DND-41 (cell line): ENCODE measurements at regions not wholly inside any gene's neighbourhood (a gene's known extent, or its start where the extent isn't known, plus 50 kb on each side); places are given as distances from the start of the nearest gene placed in this dataset.

ENCODE experiments used
- ATAC-seq: fragments of 200-7000 bp; cut with Tn5 transposase; 3 replicates; pipeline ENCODE4 v1.9.1; 2021; ENCODE audit warnings: low read depth; ENCODE audit not compliant: insufficient read depth
- DNase-seq: peaks from one replicate; pipeline ENCODE4 v3.0.0-alpha.2; 2020
- H2AFZ ChIP-seq: 2 replicates; pipeline ENCODE4 v1.6.0; 2012; ENCODE audit warnings: low read depth, low read length
- H3K27ac ChIP-seq: 2 replicates; pipeline ENCODE4 v1.5.1; 2012; ENCODE audit warnings: low read length, inconsistent platforms
- H3K27me3 ChIP-seq: fragments of 200-600 bp; sonication (generic); 2 replicates; pipeline ENCODE4 v1.6.0; 2012; ENCODE audit warnings: low read length, mild to moderate bottlenecking, inconsistent platforms; ENCODE audit not compliant: insufficient read depth, poor library complexity
- H3K36me3 ChIP-seq: 2 replicates; pipeline ENCODE4 v1.5.1; 2012; ENCODE audit warnings: low read length, inconsistent platforms; ENCODE audit not compliant: insufficient read depth
- H3K4me1 ChIP-seq: 2 replicates; pipeline ENCODE4 v1.5.1; 2012; ENCODE audit warnings: mild to moderate bottlenecking, low read length; ENCODE audit not compliant: insufficient read depth
- H3K4me2 ChIP-seq: 2 replicates; pipeline ENCODE4 v1.6.0; 2012; ENCODE audit warnings: mild to moderate bottlenecking, moderate library complexity, low read length, inconsistent platforms; ENCODE audit not compliant: insufficient read depth
- H3K4me3 ChIP-seq, 2 experiments: fragments of 200-600 bp in 1 of 2; shearing (Covaris generic) in 1 of 2; 2 replicates each; pipeline ENCODE4 v1.5.1; 2012 to 2016; ENCODE audit warnings: inconsistent platforms in 2 of 2, low read length in 2 of 2, mild to moderate bottlenecking in 2 of 2, low read depth in 1 of 2, moderate library complexity in 1 of 2
- H3K79me2 ChIP-seq: 2 replicates; pipeline ENCODE4 v1.6.0; 2012; ENCODE audit warnings: low read length, inconsistent platforms; ENCODE audit not compliant: insufficient read depth
- H3K9ac ChIP-seq: 2 replicates; pipeline ENCODE4 v1.6.0; 2012; ENCODE audit warnings: low read depth, mild to moderate bottlenecking, inconsistent platforms, low read length, moderate library complexity
- H3K9me3 ChIP-seq: 2 replicates; pipeline ENCODE4 v1.5.1; 2012; ENCODE audit warnings: low read length, moderate library complexity, mild to moderate bottlenecking, inconsistent platforms; ENCODE audit not compliant: insufficient read depth, severe bottlenecking
- H4K20me1 ChIP-seq: 2 replicates; pipeline ENCODE4 v1.6.0; 2012; ENCODE audit warnings: low read length; ENCODE audit not compliant: insufficient read depth
- EZH2 ChIP-seq: IDR thresholded peaks from 3 replicates; pipeline ENCODE4 v1.6.1; 2012; ENCODE audit warnings: borderline replicate concordance, low read depth, mild to moderate bottlenecking, moderate library complexity, low read length, inconsistent platforms; ENCODE audit not compliant: severe bottlenecking
- TF ChIP-seq, protein P1 (sequence below): IDR thresholded peaks from 2 replicates; pipeline ENCODE4 v1.5.1; 2012; ENCODE audit warnings: borderline replicate concordance, low read length, moderate library complexity, mild to moderate bottlenecking; ENCODE audit not compliant: poor library complexity, severe bottlenecking; ENCODE audit errors: extremely low read depth

DNA sequence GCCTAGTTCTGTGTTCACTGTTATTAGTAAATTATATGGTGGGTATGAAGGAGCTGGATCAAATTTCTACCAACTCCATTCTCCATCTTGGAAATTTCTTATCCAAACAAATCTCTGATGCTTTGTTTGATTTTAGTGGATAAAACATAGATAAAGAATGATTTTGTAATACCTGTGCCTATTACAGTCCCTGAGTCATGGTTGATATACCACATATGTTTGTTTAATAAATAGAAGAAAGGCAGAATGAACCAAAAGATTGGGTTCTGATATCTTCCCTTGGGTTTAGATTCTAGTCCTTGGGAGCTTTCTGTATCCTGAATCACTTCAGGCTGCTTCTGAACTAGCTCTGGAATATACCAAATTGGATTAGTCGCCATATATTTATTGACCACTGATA is 203.6 kb downstream of the PDCD6IP start:
- no peaks in the 10 kb centered on the region for H3K27me3 ChIP-seq
- no peak for ATAC-seq
- no peak overlapping the region for H3K27ac ChIP-seq

DNA sequence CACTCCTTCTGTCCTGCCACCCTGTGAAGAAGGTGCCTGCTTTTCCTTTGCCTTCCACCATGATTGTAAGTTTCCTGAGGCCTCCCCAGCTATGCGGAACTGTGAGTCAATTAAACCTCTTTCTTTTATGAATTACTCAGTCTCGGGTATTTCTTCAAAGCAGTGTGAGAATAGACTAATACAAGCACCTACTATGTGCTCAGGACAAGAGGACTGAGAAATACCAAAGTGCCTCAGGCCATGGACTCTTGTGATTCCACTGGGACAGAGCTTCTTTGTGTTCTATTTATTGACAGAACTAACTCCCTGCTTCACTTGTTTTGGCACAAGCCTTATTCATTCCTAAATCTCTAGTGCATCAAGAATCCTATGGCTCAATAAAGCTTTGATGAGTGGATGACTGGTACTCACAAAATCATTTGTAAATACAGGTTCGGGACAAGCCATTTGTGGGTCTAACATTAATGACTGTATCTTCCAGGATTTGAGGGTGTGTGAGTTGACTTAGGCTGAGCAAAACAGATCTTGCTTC is 204.2 kb downstream of the PDCD6IP start:
- Histone ChIP-seq H3K4me3 (no peak overlapping the region), H3K4me1 (no peaks in the 10 kb centered on the region), H3K9ac (no peak overlapping the region), H2AFZ (no peak overlapping the region), H3K79me2 (no peaks in the 10 kb centered on the region), H3K9me3 (no peaks in the 10 kb centered on the region), H3K36me3 (no peaks in the 10 kb centered on the region), H3K27ac (no peak overlapping the region), H4K20me1 (no peaks in the 10 kb centered on the region), H3K27me3 (no peaks in the 10 kb centered on the region), H3K4me2 (no peak overlapping the region)
- ATAC-seq (no peak), DNase-seq (no peak)
- TF ChIP-seq EZH2 = no peak
- TF ChIP-seq, protein P1, sequence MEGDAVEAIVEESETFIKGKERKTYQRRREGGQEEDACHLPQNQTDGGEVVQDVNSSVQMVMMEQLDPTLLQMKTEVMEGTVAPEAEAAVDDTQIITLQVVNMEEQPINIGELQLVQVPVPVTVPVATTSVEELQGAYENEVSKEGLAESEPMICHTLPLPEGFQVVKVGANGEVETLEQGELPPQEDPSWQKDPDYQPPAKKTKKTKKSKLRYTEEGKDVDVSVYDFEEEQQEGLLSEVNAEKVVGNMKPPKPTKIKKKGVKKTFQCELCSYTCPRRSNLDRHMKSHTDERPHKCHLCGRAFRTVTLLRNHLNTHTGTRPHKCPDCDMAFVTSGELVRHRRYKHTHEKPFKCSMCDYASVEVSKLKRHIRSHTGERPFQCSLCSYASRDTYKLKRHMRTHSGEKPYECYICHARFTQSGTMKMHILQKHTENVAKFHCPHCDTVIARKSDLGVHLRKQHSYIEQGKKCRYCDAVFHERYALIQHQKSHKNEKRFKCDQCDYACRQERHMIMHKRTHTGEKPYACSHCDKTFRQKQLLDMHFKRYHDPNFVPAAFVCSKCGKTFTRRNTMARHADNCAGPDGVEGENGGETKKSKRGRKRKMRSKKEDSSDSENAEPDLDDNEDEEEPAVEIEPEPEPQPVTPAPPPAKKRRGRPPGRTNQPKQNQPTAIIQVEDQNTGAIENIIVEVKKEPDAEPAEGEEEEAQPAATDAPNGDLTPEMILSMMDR = no peak

More for the DNA sequence above, 203.6 kb downstream of the PDCD6IP start:
- no peak overlapping the region for H3K4me3 ChIP-seq
- no peaks in the 10 kb centered on the region for H3K79me2 ChIP-seq
- no peaks in the 10 kb centered on the region for H3K36me3 ChIP-seq
- no peak for DNase-seq
- no peak overlapping the region for H3K4me2 ChIP-seq
- no peaks in the 10 kb centered on the region for H3K4me1 ChIP-seq
- H2AFZ ChIP-seq = no peak overlapping the region
- no peaks in the 10 kb centered on the region for H3K9me3 ChIP-seq
- H3K9ac ChIP-seq = no peak overlapping the region
- no peaks in the 10 kb centered on the region for H4K20me1 ChIP-seq
- TF ChIP-seq EZH2 = no peak

DNA sequence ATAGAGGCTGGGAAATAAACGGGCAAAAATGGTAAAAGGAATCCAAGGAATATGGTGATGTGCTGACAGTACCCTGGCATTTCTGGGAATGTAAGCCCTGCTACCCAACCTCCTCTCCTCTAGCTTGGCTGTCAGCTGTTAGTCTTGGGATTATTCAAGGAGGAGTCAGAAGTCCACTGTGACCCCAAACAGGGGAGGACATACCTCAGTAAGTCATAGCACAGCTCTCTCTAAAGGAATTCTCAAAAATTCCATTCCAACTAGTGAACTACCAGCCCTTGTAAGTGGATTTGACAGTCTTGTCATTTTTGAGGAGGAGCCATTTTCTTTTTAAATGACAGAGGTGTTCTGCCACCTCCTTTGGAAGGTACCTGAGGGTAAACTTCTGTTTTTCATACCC is 207.5 kb downstream of the PDCD6IP start:
- Histone ChIP-seq H3K4me3 (no peak overlapping the region), H3K79me2 (no peaks in the 10 kb centered on the region), H3K9ac (no peak overlapping the region), H3K4me2 (no peak overlapping the region), H3K36me3 (no peaks in the 10 kb centered on the region), H3K27ac (no peak overlapping the region), H3K9me3 (no peaks in the 10 kb centered on the region), H3K4me1 (no peaks in the 10 kb centered on the region; the same call in 1 of the 2 replicates), H3K27me3 (no peaks in the 10 kb centered on the region), H2AFZ (no peak overlapping the region), H4K20me1 (no peaks in the 10 kb centered on the region)
- DNase-seq (no peak), ATAC-seq (no peak)
- no peak for TF ChIP-seq EZH2
- TF ChIP-seq, protein P1 = no peak

DNA sequence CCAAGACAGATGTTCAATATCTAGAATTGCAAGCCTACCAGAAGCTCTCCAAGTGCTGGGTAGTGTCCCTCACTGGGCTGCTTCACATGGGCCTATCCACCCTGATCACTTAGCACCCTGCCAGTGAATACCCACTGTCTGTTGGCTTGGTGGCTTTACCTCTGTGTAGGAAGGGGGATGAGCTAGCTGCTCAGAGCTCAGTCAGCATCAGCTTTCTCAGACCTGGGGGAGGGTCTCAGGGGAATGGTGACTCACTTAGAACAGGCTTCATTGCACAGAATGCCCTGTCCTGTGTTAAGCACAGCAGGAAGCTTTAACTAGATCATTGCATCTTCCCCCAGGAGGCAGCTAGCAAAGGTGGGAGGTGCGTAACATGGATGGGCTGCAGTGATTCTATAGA is 209.8 kb downstream of the PDCD6IP start:
- Histone ChIP-seq H3K36me3 (no peaks in the 10 kb centered on the region), H3K27ac (0 out of 2 replicates have a peak overlapping the region, but pooled peaks have one; percentile 13), H3K4me1 (no peaks in the 10 kb centered on the region; the same call in 1 of the 2 replicates), H3K4me2 (no peak overlapping the region), H4K20me1 (no peaks in the 10 kb centered on the region), H3K4me3 (no peak overlapping the region), H3K27me3 (no peaks in the 10 kb centered on the region), H3K9me3 (no peaks in the 10 kb centered on the region), H3K79me2 (no peaks in the 10 kb centered on the region), H3K9ac (no peak overlapping the region), H2AFZ (no peak overlapping the region)
- ATAC-seq (peak; percentile 77; the same call in 2 of the 3 replicates), DNase-seq (peak; percentile 31)
- TF ChIP-seq, protein P1 = no peak
- no peak for TF ChIP-seq EZH2
